Fibroblast of skin of abdomen (primary cell): ENCODE measurements at regions not wholly inside any gene's neighbourhood (a gene's known extent, or its start where the extent isn't known, plus 50 kb on each side); places are given as distances from the start of the nearest gene placed in this dataset.
"Not testable (repeated sequence)": the region's sequence is repeated elsewhere in the genome, so short reads cannot be mapped to it uniquely, and the experiment has no call there.

Experiments
- DNase-seq: peaks from one replicate; pipeline ENCODE4 v3.0.0-alpha.2; 2013

GRCh38 chr22:40094485-40094884 lies 83.2 kb upstream of the TNRC6B start:
- no peak for DNase-seq

- not testable (repeated sequence) for DNase-seq
Measured at GRCh38 chr22:40099887-40100286, 77.8 kb upstream of the TNRC6B start.

GRCh38 chr22:40105755-40106154 lies 72.0 kb upstream of the TNRC6B start:
- no peak for DNase-seq

- DNase-seq, result no peak
Measured at GRCh38 chr22:40107244-40107643, 70.5 kb upstream of the TNRC6B start.

- DNase-seq, result peak; percentile 26
Measured at GRCh38 chr22:40107851-40108378, 69.8 kb upstream of the TNRC6B start.

- DNase-seq, result no peak
Measured at GRCh38 chr22:40108396-40108795, 69.3 kb upstream of the TNRC6B start.

GRCh38 chr22:40108926-40109325 lies 68.8 kb upstream of the TNRC6B start:
- not testable (repeated sequence) for DNase-seq

GRCh38 chr22:40111451-40111850 lies 66.3 kb upstream of the TNRC6B start:
- no peak for DNase-seq

- no peak for DNase-seq
Measured at GRCh38 chr22:40112595-40112994, 65.1 kb upstream of the TNRC6B start.

GRCh38 chr22:40113696-40114095 lies 64.0 kb upstream of the TNRC6B start:
- no peak for DNase-seq

GRCh38 chr22:40114411-40114810 lies 63.3 kb upstream of the TNRC6B start:
- no peak for DNase-seq

- no peak for DNase-seq
Measured at GRCh38 chr22:40116496-40117200, 61.1 kb upstream of the TNRC6B start.

- DNase-seq, result no peak
Measured at GRCh38 chr22:40118979-40119378, 58.7 kb upstream of the TNRC6B start.

- no peak for DNase-seq
Measured at GRCh38 chr22:40120848-40121247, 56.9 kb upstream of the TNRC6B start.

- DNase-seq, result no peak
Measured at GRCh38 chr22:40121461-40121860, 56.3 kb upstream of the TNRC6B start.

GRCh38 chr22:40122792-40123191 lies 54.9 kb upstream of the TNRC6B start:
- DNase-seq, result no peak

GRCh38 chr22:40123387-40123786 lies 54.3 kb upstream of the TNRC6B start:
- no peak for DNase-seq
